AML-193 (cell line): ENCODE measurements at regions not wholly inside any gene's neighbourhood (a gene's known extent, or its start where the extent isn't known, plus 50 kb on each side); places are given as distances from the start of the nearest gene placed in this dataset.
A peak's percentile ranks its signal among the peaks of the same experiment; 100 is the strongest.

Source experiments
- DNase-seq, 2 experiments: peaks; one replicate each; lab custom pipeline; 2025; lab: John Stamatoyannopoulos, UW

DNA sequence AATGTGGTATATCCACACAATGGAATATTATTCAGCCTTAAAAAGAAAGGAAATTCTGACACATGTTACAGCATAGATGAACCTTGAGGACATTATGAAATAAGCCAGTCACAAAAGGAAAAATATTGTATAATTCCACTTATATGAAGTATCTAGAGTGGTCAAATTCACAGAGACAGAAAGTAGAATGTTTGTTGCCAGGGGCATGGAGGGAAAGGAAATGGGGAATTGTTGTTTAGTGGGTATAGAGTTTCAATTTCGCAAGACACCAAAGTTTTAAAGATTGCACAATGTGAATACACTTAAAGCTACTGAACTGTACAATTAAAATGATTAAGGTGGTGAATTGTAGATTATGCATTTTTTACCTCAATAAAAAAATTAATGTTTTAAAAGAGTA, 92.9 kb downstream of the TXNL1 start:
- DNase-seq = peak in 1 of 2 experiments; percentile 9

DNA sequence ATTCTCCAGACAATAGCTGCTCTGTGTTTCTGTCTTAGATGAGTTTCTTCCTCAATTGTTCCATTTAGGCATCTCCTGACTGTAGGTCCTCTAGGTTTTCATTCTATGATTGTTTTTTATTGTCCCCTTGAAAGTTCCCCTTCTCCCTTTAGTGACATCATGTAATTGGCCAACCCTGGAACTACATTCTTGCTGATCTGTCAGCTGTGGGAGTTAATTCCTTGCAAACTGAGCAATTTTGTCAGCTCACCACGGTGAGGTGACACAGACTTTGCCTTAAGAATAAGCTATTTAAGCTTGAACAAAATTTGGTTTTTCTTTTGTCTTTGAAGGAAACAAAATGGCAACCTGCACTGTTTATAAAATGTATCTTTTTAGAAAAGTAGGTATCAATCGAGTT, 95.9 kb downstream of the TXNL1 start:
- DNase-seq = no peak

DNA sequence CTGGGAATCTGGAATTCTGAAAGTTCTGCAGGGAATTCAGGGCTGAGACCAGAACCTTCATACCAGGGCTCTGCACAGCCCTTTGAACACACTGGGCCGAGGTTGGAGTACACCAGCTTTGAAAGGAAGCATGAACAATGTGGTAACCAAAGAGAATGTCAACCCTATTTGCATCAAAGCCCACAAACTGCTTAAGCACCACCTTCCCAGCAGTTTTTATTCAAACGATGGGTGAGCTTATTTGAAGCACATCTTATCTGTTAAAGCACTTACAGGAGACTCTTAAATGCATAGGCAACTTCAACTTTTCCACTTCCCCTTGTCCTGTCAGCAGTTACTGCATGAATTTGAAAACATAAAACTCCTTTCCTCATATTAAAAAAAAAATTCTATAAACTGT, 96.6 kb downstream of the TXNL1 start:
- DNase-seq = no peak

GRCh38 chr18:56541340-56541739, 97.1 kb downstream of the TXNL1 start:
- DNase-seq = no peak

DNA sequence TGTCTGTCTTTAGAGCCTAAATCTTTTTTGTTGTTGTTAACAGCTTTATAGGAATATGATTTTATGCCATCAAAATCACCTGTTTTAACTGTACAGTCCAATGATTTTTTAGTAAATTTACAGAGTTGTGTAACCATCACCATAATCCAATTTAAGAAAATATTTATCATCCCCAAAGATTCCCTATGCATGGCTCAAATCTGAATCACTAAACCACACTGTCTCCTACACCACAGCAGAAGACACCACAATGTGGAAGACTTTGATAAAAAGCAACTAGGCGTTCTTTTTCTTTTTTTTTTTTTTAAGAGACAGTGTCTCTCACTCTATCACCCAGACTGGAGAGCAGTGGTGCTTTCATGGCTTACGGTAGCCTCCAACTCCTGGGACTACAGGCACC, 99.6 kb downstream of the TXNL1 start:
- no peak for DNase-seq

- no peak for DNase-seq
Observed at GRCh38 chr18:56532176-56532840, 106.1 kb downstream of the TXNL1 start.

- no peak for DNase-seq
Observed at GRCh38 chr18:56522816-56523215, 115.6 kb downstream of the TXNL1 start.

DNA sequence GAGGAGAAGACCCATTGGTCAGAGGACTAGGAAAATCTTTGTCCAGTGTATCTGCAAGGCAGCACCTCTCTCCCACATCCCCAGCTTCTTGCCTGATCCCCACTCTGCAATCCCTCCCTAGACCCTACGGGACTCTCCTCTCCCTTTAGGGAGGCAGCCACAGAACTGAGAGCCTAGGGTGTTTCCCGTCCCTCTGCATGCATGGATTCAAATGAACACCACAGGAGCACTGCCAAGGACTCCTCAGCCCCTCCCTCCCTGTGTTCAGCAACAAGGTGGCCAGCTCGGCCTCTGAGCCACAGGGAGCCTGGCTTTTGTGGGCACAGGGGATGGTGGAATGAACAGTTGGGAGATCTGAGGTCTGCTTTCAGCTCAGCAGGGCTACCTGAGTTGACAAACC, 117.1 kb downstream of the TXNL1 start:
- no peak for DNase-seq

DNA sequence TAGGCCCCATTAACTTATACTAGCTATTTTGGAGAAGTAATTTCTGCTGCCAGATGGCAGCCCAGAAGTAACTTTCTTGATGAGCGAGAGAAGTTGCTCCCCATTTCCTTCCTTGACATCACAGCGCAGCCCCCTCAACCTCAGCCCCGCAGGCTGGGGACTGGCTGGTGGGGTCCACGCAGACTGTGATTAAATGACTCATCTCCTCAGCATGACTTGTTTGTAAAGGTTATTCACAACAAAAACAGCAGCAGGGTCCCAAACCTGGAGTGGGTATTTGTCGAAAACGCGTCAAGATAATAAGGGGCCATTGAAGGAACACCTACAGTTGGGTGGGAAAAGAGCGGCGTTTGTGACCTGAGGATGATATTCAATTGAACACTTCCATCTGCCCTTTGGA, 120.6 kb downstream of the TXNL1 start:
- no peak for DNase-seq

DNA sequence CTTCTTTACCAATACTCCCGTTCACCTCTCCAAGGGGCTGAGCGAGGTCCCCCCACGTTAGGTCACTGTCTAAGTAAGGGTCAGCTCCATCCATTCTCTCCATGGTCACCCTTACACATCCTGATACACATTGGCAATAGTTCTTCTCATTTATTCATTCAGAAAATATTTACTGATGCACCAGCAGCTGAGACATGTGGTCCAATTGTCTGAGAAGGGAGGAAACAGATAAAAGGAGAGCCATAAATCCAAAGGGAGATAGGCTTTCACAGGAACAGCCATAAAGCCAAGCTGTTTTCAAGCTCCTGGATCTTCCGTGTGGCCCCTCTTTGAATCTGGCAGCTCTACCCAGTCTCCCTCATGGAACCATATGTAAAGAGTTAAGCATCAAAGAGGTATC, 121.2 kb downstream of the TXNL1 start:
- no peak for DNase-seq

DNA sequence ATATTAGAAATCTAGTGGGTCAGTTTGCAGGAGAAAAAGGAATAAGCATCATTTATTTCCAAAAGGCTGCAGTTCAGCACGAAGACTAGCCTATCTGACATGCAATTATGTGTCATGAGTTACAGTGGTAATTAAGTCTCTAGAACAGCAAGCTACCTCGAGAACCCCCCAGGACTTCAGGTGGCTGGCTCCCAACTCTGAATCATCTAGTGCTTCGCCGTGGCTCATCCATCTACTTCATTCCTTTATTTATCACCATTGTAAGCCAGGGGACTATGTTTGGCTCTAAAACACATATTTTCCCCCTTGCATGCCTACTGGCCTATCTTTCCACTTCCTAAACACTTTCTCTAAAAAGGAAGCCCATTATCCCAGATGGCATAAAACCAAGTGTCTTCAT, 121.6 kb downstream of the TXNL1 start:
- no peak for DNase-seq

- no peak for DNase-seq
Observed at GRCh38 chr18:56515522-56515921, 122.9 kb downstream of the TXNL1 start.

- no peak for DNase-seq
Observed at GRCh38 chr18:56511996-56512395, 126.4 kb downstream of the TXNL1 start.

- DNase-seq = no peak
Observed at GRCh38 chr18:56510108-56510507, 128.3 kb downstream of the TXNL1 start.

DNA sequence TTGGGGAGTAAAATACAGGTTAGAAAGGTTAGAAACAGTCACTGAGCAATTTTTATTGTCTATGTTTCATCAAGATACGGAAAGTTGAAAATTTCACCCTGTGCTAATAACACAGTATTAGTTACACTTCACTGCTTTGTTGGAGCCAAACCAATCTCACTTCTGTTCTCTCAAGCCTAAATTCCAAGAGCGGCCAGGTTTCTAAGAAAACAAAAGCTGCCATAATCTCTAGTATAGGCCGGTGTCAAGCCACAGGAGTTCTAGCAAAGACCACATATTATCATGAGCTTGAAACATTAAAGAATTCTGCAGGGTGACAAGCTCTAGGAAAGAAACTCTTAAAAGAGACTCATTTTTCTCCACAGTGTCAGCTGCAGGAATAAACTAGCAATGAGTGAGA, 128.7 kb downstream of the TXNL1 start:
- DNase-seq = no peak

- DNase-seq = no peak
Observed at GRCh38 chr18:56508370-56509036, 129.9 kb downstream of the TXNL1 start.

DNA sequence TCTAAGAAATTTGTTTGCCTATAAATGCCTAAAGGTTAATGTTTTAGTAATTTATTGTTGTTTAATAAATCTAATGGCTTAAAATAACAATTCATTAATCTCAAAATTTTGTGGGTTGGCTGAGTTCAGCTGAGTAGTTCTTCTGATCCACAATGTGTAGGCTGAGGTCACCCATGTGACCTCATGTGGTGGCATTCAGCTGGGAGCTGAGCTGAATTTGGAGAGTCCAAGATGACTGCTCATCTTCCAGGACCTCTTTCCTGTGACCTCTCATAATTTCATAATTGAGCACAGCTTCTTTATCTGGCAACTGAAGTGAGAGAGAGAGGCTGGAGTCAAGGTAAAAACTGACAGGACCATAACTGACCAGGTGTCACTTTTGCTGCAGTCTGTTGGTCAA, 132.4 kb downstream of the TXNL1 start:
- DNase-seq = no peak

- no peak for DNase-seq
Observed at GRCh38 chr18:56505293-56505692, 133.1 kb downstream of the TXNL1 start.

DNA sequence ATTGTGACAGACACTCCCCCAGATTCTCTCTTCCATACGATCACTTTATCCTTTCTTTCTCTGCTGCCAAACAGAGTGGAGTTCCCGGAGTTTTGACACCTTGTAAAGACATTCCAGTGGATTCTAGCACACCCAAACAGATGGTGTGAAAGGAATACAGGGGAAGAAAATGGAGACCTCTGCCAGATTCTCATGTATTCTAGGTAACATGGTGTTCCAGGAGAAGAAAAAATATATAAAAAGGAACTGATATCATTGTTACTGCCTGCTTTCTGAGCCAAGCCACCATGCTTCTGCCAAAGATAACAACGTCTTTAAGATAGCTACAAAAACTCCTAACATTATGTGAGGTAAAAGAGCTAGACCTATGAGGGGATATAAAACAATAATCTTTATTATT, 136.5 kb downstream of the TXNL1 start:
- DNase-seq = no peak

DNA sequence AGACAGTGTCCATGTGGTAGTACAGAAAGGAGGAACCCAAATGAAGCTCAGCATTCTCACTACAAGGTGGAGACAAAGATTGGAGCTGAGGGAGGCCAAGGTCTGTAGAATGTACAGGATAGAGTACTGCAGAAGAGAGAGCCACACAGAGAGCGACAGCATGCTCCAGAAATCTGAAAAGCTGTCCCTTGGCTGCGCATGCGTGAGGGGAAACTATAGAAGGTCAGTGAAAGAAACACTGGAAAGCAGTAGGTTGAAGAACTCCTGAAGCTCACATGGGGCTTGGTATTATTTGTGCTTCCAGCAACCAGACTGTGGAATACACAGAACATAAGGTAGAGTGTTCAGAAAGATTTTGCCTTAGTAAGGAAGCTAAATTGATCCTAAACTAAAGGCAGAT, 142.5 kb downstream of the TXNL1 start:
- no peak for DNase-seq

DNA sequence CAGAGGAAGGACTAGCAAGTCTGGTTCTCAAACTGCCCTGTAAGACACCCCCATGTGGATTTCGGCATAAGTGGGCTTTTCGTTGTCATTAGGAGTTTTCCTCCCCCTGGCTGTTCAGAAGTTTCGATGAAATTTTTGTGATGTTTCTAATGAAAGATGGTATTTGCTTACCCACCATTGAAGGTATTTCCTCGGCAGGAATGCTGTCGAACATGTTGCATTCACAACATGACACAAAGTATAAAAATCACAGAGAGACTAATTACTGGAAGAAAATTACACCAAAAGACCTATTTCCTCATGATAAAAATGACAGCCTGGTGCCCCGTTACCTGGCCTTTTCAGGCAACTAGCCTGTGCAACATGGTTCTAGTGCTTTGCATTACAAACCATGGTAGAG, 144.9 kb downstream of the TXNL1 start:
- DNase-seq = no peak

DNA sequence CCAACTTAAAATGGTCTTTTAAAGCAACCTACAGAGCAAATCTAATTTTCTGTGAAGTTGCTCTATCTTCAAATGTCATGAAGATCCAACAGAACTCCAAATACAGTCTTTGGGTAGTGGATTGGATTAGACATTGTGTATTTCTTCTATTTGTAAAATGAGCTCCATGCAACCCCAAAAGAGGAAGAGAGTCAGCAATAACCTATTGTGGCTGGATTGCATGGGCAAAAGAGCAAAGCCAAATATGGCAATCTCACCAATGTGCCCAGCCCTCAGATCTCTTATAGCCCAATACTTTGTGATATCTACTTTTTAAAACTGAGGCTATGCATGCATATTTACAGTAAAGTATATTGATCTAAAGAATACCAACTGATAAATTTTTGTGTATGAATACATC, 146.3 kb downstream of the TXNL1 start:
- DNase-seq = peak; percentile 30 to 35

- DNase-seq = no peak
Observed at GRCh38 chr18:56490942-56491341, 147.4 kb downstream of the TXNL1 start.

GRCh38 chr18:56489893-56490292, 148.5 kb downstream of the TXNL1 start:
- no peak for DNase-seq
